ENCODE measurements at regions not wholly inside any gene's neighbourhood (a gene's known extent, or its start where the extent isn't known, plus 50 kb on each side); places are given as distances from the start of the nearest gene placed in this dataset.

GRCh38 chr3:144200466-144200865, 228.8 kb downstream of the DIPK2A start:
- Histone ChIP-seq H3K4me3 (ENCODE audit: insufficient read depth, low read length) (no peak overlapping the region), H4K20me1 (ENCODE audit: insufficient read depth, low read length) (no peaks in the 10 kb centered on the region), H3K9me3 (ENCODE audit: low read depth, low read length) (no peaks in the 10 kb centered on the region), H3K36me3 (ENCODE audit: insufficient read depth, low read length) (no peaks in the 10 kb centered on the region), H2AFZ (ENCODE audit: low read length) (no peak overlapping the region), H3K27ac (ENCODE audit: low read depth, low read length) (no peak overlapping the region), H3K4me1 (ENCODE audit: insufficient read depth, low read length) (no peaks in the 10 kb centered on the region), H3K4me2 (ENCODE audit: insufficient read depth, low read length) (no peak overlapping the region), H3K79me2 (ENCODE audit: insufficient read depth, low read length) (no peaks in the 10 kb centered on the region), H3K27me3 (ENCODE audit: insufficient read depth, low read length) (no peaks in the 10 kb centered on the region)
- no peak for TF ChIP-seq CTCF (IDR thresholded peaks at IDR 0.05; ENCODE audit: extremely low read depth, low read depth, low read length)
- DNase-seq (ENCODE audit: insufficient read length, low spot score, missing footprints): no peak

GRCh38 chr3:144221761-144222160, 250.1 kb downstream of the DIPK2A start:
- Histone ChIP-seq H3K79me2 (ENCODE audit: insufficient read depth, low read length) (no peaks in the 10 kb centered on the region), H3K4me3 (ENCODE audit: insufficient read depth, low read length) (no peak overlapping the region), H3K27me3 (ENCODE audit: insufficient read depth, low read length) (no peaks in the 10 kb centered on the region), H2AFZ (ENCODE audit: low read length) (no peak overlapping the region), H3K9me3 (ENCODE audit: low read depth, low read length) (no peaks in the 10 kb centered on the region), H3K4me2 (ENCODE audit: insufficient read depth, low read length) (no peak overlapping the region), H3K36me3 (ENCODE audit: insufficient read depth, low read length) (no peaks in the 10 kb centered on the region), H4K20me1 (ENCODE audit: insufficient read depth, low read length) (no peaks in the 10 kb centered on the region), H3K4me1 (ENCODE audit: insufficient read depth, low read length) (no peaks in the 10 kb centered on the region), H3K27ac (ENCODE audit: low read depth, low read length) (no peak overlapping the region)
- no peak for TF ChIP-seq CTCF (IDR thresholded peaks at IDR 0.05; ENCODE audit: extremely low read depth, low read depth, low read length)
- DNase-seq (ENCODE audit: insufficient read length, low spot score, missing footprints): no peak

GRCh38 chr3:144229330-144229729, 257.7 kb downstream of the DIPK2A start:
- H3K9me3 ChIP-seq (ENCODE audit: low read depth, low read length): no peaks in the 10 kb centered on the region
- no peaks in the 10 kb centered on the region for H3K4me1 ChIP-seq (ENCODE audit: insufficient read depth, low read length)
- H4K20me1 ChIP-seq (ENCODE audit: insufficient read depth, low read length): no peaks in the 10 kb centered on the region
- no peak overlapping the region for H2AFZ ChIP-seq (ENCODE audit: low read length)
- no peaks in the 10 kb centered on the region for H3K27me3 ChIP-seq (ENCODE audit: insufficient read depth, low read length)
- DNase-seq (ENCODE audit: insufficient read length, low spot score, missing footprints): no peak
- TF ChIP-seq CTCF (IDR thresholded peaks at IDR 0.05; ENCODE audit: extremely low read depth, low read depth, low read length): no peak
- H3K36me3 ChIP-seq (ENCODE audit: insufficient read depth, low read length): no peaks in the 10 kb centered on the region
- no peaks in the 10 kb centered on the region for H3K79me2 ChIP-seq (ENCODE audit: insufficient read depth, low read length)
- H3K27ac ChIP-seq (ENCODE audit: low read depth, low read length): no peak overlapping the region
- no peak overlapping the region for H3K4me2 ChIP-seq (ENCODE audit: insufficient read depth, low read length)
- no peak overlapping the region for H3K4me3 ChIP-seq (ENCODE audit: insufficient read depth, low read length)

GRCh38 chr3:144229953-144230352, 258.3 kb downstream of the DIPK2A start:
- no peak overlapping the region for H3K27ac ChIP-seq (ENCODE audit: low read depth, low read length)
- no peak overlapping the region for H3K4me3 ChIP-seq (ENCODE audit: insufficient read depth, low read length)
- H3K36me3 ChIP-seq (ENCODE audit: insufficient read depth, low read length): no peaks in the 10 kb centered on the region
- H3K9me3 ChIP-seq (ENCODE audit: low read depth, low read length): no peaks in the 10 kb centered on the region
- DNase-seq (ENCODE audit: insufficient read length, low spot score, missing footprints): no peak
- H3K4me1 ChIP-seq (ENCODE audit: insufficient read depth, low read length): no peaks in the 10 kb centered on the region
- H3K4me2 ChIP-seq (ENCODE audit: insufficient read depth, low read length): no peak overlapping the region
- no peaks in the 10 kb centered on the region for H3K27me3 ChIP-seq (ENCODE audit: insufficient read depth, low read length)
- no peaks in the 10 kb centered on the region for H4K20me1 ChIP-seq (ENCODE audit: insufficient read depth, low read length)
- TF ChIP-seq CTCF (IDR thresholded peaks at IDR 0.05; ENCODE audit: extremely low read depth, low read depth, low read length): no peak
- H2AFZ ChIP-seq (ENCODE audit: low read length): no peak overlapping the region
- no peaks in the 10 kb centered on the region for H3K79me2 ChIP-seq (ENCODE audit: insufficient read depth, low read length)

Data from osteoblast (primary cell).